AG04449 (cell line): ENCODE measurements at regions not wholly inside any gene's neighbourhood (a gene's known extent, or its start where the extent isn't known, plus 50 kb on each side); places are given as distances from the start of the nearest gene placed in this dataset.

Source experiments
- CTCF ChIA-PET: fragments of 350-600 bp; formaldehyde crosslinking; extraction: SDS; loops from one replicate; lab custom pipeline; 2021; ENCODE audit warnings: antibody characterized with exemption; lab: Yijun Ruan, JAX
- POLR2A ChIA-PET: fragments of 400-600, 350-600 bp; formaldehyde crosslinking; extraction: SDS; loops from one replicate; lab custom pipeline; 2020; ENCODE audit warnings: antibody characterized with exemption, inconsistent platforms; lab: Yijun Ruan, JAX
- DNase-seq: peaks from one replicate; pipeline ENCODE4 v3.0.0-alpha.2; 2010; ENCODE audit warnings: low read depth, low spot score
- H3K4me3 ChIP-seq: 2 replicates; pipeline ENCODE4 v1.5.1; 2011; ENCODE audit warnings: low read depth, mild to moderate bottlenecking, control low read depth, low read length
- CTCF ChIP-seq: IDR thresholded peaks from one replicate; pipeline ENCODE4 v1.5.1; 2011; ENCODE audit warnings: mild to moderate bottlenecking, moderate library complexity, low read length, control low read depth, inconsistent platforms; ENCODE audit not compliant: insufficient read depth; ENCODE audit errors: missing control alignments

DNA sequence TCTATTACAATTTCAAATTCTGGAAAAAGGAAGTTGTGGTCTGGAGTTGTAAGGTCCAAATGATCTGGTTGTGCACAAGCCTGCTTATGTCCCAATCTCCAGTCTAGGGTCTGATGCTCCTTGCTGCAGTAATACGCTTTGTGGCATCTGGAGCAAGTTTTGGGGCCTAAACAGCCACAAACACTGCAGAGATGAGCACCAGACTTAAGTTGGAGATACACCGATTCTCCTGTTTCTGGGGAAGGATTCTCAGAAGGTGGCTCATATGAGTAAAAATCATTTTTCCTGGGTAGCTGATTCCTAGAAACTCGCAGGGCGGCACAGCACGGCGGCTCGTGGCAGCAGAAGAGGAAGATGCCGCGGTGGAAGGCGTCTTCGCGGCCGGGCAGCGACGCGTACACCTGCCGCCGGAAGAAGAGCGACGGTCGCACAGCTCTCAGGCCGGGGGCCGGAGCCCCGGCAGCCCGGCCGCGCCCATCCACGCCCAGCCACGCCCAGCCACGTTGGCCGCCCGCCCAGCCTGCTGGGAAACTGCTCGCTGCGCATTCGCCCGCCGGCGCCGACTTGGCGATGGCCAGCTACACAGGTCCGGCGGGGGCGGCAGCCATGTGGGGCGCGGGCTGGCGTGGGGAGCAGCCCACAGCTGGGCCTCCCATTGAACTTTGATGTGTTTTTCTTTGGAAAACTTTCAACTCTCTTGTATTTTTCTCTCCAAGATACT is 129.0 kb downstream of the ASCL4 start:
- H3K4me3 ChIP-seq = no peak overlapping the region
- CTCF ChIA-PET = no interaction called here
- POLR2A ChIA-PET = no interaction called here
- no peak for TF ChIP-seq CTCF
- no peak for DNase-seq

DNA sequence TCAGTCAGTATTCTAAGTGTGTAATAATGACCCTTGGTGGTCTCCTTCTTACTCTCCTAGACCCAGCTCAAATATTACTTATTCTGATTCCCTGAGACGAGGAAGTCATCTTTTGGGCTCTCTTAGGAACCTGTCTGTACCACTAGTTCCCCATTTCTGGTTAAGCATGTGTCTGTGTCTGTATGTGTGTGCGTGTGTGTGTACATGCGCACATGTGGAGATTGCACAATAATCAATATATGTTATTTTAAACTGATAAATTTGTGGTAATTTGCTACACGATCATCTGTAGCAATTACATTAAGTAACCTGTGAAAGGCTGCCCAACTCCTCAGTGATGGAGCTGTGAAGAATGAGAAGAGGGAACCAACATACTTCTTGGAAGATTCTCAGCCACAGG is 132.2 kb downstream of the ASCL4 start:
- no peak for DNase-seq
- CTCF ChIA-PET = no interaction called here

GRCh38 chr12:107912421-107913004 is 138.0 kb downstream of the ASCL4 start:
- DNase-seq = no peak
- no peak overlapping the region for H3K4me3 ChIP-seq
- POLR2A ChIA-PET = no interaction called here
- CTCF ChIA-PET = no interaction called here
- peak; percentile 29 for TF ChIP-seq CTCF

More for the DNA sequence above, 132.2 kb downstream of the ASCL4 start:
- TF ChIP-seq CTCF = no peak
- POLR2A ChIA-PET = no interaction called here
- no peak overlapping the region for H3K4me3 ChIP-seq

DNA sequence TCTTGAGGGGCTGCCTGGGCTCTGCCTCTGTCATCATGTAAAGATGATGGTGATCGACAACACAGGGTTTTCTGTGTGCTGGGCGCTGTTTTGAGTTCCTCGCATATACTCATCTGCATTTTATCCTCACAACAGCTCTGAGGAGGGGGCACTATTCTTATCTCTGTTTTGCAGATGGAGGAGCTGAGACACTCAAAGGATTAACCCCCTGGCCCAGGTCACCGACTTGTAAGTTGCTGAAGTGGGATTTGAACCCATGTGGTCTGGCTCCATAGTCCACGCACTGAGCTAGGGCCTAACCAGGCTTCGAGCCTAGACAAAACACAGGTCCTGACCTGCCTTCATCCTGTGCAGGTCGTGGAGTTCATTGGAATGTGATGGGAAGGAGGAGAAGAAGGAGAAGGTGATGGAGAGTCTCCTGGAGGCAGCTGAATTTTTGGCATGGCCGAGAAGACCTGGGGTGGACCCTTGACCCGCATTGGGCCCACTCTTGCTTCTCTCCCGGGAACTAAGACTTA is 140.0 kb downstream of the ASCL4 start:
- no peak for TF ChIP-seq CTCF
- ChIA-PET POLR2A (no interaction called here), CTCF (no interaction called here)
- no peak for DNase-seq
- H3K4me3 ChIP-seq = no peak overlapping the region

GRCh38 chr12:107917912-107918800 is 143.7 kb downstream of the ASCL4 start:
- no peak overlapping the region for H3K4me3 ChIP-seq
- POLR2A ChIA-PET = no interaction called here

More at GRCh38 chr12:107917912-107918800, 143.7 kb downstream of the ASCL4 start:
- DNase-seq = no peak
- TF ChIP-seq CTCF = peak; percentile 41
- CTCF ChIA-PET = interaction anchor here (0.9 to 3.4 kb wide), 4 partner anchors 13 to 616 kb away, joined by 3 to 20 read pairs (median 4); no protein-coding TSS in a partner anchor
